ENCODE measurements at regions not wholly inside any gene's neighbourhood (a gene's known extent, or its start where the extent isn't known, plus 50 kb on each side); places are given as distances from the start of the nearest gene placed in this dataset.

GRCh38 chr18:51789871-51790270 is 550.1 kb upstream of the DCC start:
- DNase-seq (ENCODE audit: low read depth), result no peak
- TF ChIP-seq, protein P1, sequence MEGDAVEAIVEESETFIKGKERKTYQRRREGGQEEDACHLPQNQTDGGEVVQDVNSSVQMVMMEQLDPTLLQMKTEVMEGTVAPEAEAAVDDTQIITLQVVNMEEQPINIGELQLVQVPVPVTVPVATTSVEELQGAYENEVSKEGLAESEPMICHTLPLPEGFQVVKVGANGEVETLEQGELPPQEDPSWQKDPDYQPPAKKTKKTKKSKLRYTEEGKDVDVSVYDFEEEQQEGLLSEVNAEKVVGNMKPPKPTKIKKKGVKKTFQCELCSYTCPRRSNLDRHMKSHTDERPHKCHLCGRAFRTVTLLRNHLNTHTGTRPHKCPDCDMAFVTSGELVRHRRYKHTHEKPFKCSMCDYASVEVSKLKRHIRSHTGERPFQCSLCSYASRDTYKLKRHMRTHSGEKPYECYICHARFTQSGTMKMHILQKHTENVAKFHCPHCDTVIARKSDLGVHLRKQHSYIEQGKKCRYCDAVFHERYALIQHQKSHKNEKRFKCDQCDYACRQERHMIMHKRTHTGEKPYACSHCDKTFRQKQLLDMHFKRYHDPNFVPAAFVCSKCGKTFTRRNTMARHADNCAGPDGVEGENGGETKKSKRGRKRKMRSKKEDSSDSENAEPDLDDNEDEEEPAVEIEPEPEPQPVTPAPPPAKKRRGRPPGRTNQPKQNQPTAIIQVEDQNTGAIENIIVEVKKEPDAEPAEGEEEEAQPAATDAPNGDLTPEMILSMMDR (IDR thresholded peaks at IDR 0.05; ENCODE audit: control insufficient read depth, extremely low read depth, insufficient read depth), result no peak
- H3K4me3 ChIP-seq (ENCODE audit: low read depth, low read length), result no peak overlapping the region

DNA sequence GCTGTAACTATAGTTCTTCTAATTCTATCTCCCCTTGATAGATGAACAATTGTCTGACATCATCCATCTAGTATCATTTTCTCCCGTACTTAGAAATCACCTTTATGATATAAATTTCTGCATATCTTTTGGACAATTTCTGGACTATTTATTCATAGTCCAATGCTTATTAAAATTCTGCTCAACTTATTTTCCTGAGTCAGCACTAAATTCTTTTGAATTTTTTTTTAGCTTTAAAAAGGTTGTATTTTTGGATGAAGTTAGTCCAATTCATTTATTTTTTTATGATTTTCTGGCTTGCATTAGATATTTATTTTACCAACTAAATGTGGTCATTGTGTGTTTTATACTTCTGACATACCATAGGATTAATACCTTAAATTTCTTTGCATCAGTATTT is 538.5 kb upstream of the DCC start:
- TF ChIP-seq, protein P1 (IDR thresholded peaks at IDR 0.05; ENCODE audit: control insufficient read depth, extremely low read depth, insufficient read depth), result no peak
- no peak overlapping the region for H3K4me3 ChIP-seq (ENCODE audit: low read depth, low read length)
- DNase-seq (ENCODE audit: low read depth), result no peak

DNA sequence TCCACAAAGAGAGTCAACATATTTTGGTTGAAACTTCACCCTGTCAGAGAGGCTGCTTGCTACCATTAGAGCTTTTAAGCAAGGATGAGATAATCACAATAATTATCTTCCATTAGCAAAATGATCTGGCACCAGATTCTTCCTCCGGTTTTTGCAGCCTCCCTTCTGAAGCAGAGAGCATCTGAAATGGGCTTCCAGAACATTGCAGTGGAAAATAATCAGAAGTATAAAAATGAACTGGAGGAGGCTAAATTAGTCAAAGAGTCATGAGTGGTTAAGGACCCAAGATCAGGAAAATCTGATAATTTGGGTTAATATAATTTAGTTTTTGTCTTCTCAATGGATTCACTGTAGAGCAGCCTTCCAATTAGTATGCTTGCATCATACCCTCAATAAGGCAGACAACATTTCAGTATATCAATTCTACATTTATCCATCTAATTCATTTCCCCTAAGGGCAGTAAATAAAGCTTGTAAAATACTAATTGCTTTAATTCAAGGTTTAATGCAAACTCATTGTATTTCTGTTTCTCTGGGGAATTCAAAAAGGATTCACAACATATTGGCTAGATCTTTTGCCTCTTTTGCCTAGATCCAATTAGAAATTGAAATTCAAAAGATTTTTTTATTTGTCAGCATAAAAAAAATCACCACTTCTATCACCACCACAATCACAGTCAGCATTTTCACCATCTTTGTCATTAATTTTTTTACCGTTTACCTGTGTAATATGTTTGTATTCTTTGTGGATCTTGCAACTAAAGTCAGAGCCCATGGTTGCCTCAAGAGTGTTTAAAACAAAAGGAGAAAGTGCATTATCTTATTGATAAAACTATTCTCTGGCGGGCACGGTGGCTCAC is 537.2 kb upstream of the DCC start:
- TF ChIP-seq, protein P1 (IDR thresholded peaks at IDR 0.05; ENCODE audit: control insufficient read depth, extremely low read depth, insufficient read depth), result no peak
- no peak overlapping the region for H3K4me3 ChIP-seq (ENCODE audit: low read depth, low read length)
- no peak for DNase-seq (ENCODE audit: low read depth)

- H3K4me3 ChIP-seq (ENCODE audit: low read depth, low read length), result no peak overlapping the region
Measured at GRCh38 chr18:51807336-51807735, 532.7 kb upstream of the DCC start.

GRCh38 chr18:51811883-51812282 is 528.1 kb upstream of the DCC start:
- no peak for DNase-seq (ENCODE audit: low read depth)
- TF ChIP-seq, protein P1 (IDR thresholded peaks at IDR 0.05; ENCODE audit: control insufficient read depth, extremely low read depth, insufficient read depth), result no peak
- no peak overlapping the region for H3K4me3 ChIP-seq (ENCODE audit: low read depth, low read length)

More at GRCh38 chr18:51807336-51807735, 532.7 kb upstream of the DCC start:
- DNase-seq (ENCODE audit: low read depth), result no peak
- TF ChIP-seq, protein P1 (IDR thresholded peaks at IDR 0.05; ENCODE audit: control insufficient read depth, extremely low read depth, insufficient read depth), result no peak

DNA sequence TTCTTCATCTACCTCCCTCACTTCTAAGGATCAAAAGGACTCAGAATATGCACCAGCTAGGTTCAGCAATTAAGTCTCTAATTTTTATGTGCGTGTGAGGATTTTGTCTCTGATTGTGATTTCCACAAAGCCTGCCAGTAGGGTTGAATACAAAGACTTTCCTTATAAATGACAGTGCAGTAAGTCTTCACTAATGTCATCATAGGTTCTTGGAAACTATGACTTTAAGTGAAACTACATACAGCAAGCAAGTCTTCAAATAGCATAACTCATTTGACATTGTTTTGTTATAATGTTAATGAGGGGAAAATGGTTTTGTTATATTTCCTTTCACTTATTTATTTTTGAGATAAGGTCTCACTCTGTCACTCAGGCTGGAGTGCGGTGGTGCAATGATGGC is 526.3 kb upstream of the DCC start:
- no peak overlapping the region for H3K4me3 ChIP-seq (ENCODE audit: low read depth, low read length)
- TF ChIP-seq, protein P1 (IDR thresholded peaks at IDR 0.05; ENCODE audit: control insufficient read depth, extremely low read depth, insufficient read depth), result no peak
- no peak for DNase-seq (ENCODE audit: low read depth)

- TF ChIP-seq, protein P1 (IDR thresholded peaks at IDR 0.05; ENCODE audit: control insufficient read depth, extremely low read depth, insufficient read depth), result no peak
- H3K4me3 ChIP-seq (ENCODE audit: low read depth, low read length), result no peak overlapping the region
- DNase-seq (ENCODE audit: low read depth), result no peak
Measured at GRCh38 chr18:51821610-51822009, 518.4 kb upstream of the DCC start.

Data from LNCaP clone FGC (cell line).